ENCODE measurements at regions not wholly inside any gene's neighbourhood (a gene's known extent, or its start where the extent isn't known, plus 50 kb on each side); places are given as distances from the start of the nearest gene placed in this dataset.

DNA sequence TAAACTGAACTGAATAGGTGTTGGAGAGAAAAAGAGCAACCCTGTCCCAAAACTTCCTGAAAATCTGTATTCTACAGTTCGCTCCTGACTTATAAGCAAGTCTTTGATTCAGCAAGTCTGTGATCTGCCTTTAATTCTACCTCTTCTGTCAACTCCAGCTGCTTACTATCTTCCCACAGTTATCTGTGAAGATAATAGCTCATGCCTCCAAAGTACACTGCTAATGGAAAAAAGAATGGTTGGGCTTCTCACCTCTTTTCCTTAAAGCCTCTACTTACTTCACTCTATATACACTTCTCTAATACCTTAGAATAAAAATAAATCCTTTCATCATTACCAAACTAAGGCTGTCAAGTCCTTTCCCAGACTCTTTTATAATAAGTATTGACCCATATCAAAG is 391.5 kb upstream of the MIR17HG start:
- H3K4me3 ChIP-seq: no peak overlapping the region
- DNase-seq (ENCODE audit: extremely low spot score in 2 of 2): no peak
- no peak overlapping the region for H3K27ac ChIP-seq
- H3K9me3 ChIP-seq: no peaks in the 10 kb centered on the region
- H3K27me3 ChIP-seq: no peaks in the 10 kb centered on the region
- intact Hi-C loops (cut with DNase I): no loop called here
- no peaks in the 10 kb centered on the region for H3K4me1 ChIP-seq
- TF ChIP-seq, protein P1, sequence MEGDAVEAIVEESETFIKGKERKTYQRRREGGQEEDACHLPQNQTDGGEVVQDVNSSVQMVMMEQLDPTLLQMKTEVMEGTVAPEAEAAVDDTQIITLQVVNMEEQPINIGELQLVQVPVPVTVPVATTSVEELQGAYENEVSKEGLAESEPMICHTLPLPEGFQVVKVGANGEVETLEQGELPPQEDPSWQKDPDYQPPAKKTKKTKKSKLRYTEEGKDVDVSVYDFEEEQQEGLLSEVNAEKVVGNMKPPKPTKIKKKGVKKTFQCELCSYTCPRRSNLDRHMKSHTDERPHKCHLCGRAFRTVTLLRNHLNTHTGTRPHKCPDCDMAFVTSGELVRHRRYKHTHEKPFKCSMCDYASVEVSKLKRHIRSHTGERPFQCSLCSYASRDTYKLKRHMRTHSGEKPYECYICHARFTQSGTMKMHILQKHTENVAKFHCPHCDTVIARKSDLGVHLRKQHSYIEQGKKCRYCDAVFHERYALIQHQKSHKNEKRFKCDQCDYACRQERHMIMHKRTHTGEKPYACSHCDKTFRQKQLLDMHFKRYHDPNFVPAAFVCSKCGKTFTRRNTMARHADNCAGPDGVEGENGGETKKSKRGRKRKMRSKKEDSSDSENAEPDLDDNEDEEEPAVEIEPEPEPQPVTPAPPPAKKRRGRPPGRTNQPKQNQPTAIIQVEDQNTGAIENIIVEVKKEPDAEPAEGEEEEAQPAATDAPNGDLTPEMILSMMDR (IDR thresholded peaks at IDR 0.05): no peak
- no peak for TF ChIP-seq POLR2AphosphoS5 (IDR thresholded peaks at IDR 0.05; ENCODE audit: insufficient read depth in 1 of 2, low read depth in 1 of 2)
- no peak for TF ChIP-seq POLR2A (IDR thresholded peaks at IDR 0.05)
- no peaks in the 10 kb centered on the region for H3K36me3 ChIP-seq

DNA sequence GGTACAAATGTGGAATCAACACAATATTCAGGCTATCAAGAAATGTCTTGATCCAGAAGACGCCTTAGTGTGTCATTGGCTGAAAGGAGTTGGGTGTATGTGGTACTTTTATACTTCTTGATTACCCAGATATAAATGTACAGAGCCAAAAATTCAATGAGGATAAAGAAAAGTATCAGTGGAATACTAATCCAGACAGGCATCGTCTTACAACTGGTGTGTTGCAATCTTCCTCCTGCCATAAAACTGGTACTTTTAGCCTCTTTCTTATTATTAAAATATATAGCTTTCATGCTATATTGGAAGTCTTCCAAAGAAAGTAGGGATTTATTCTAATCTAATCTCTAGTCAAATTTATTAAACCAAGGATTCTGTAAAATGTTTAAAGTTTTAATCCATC is 388.6 kb upstream of the MIR17HG start:
- intact Hi-C loops (cut with DNase I): no loop called here
- Histone ChIP-seq H3K27ac (no peak overlapping the region), H3K4me1 (no peaks in the 10 kb centered on the region), H3K27me3 (no peaks in the 10 kb centered on the region), H3K9me3 (no peaks in the 10 kb centered on the region), H3K36me3 (no peaks in the 10 kb centered on the region), H3K4me3 (no peak overlapping the region)
- no peak for TF ChIP-seq POLR2A (IDR thresholded peaks at IDR 0.05)
- TF ChIP-seq, protein P1 (IDR thresholded peaks at IDR 0.05): no peak
- no peak for TF ChIP-seq POLR2AphosphoS5 (IDR thresholded peaks at IDR 0.05; ENCODE audit: insufficient read depth in 1 of 2, low read depth in 1 of 2)
- no peak for DNase-seq (ENCODE audit: extremely low spot score in 2 of 2)

DNA sequence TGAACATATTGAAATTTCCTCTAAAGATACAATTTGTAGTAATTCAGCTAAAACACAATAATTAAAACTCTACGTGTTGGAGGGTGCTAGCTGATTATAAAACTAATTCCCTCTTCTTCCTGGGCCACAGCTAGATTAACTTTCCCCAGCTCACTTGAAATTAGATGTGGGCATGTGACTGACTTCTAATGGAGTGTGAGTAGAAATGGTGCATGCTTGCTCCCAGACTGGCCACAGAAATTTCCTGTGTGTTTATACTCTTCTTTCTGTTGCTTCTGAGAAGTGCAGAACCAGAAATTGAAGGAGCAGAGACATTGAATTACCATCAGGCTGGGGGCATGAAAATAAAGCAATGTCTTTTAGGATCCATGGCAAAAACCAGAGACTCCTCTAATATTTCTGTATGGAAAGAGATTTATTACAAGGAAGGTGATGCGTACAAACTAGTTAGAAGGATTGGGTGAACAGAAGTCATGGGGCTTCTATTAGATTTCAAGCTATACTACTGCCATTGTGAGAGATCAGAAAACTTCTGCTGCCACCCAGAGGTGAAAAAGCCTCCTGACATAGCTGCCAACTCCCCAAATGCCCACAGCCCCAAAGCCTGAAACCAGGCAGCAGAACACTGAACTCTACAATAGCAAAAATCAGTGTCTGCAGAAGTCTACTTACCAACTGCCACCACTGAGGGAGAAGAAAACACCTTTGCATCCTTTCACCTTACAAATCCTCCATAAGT is 379.2 kb upstream of the MIR17HG start:
- TF ChIP-seq POLR2AphosphoS5 (IDR thresholded peaks at IDR 0.05; ENCODE audit: insufficient read depth in 1 of 2, low read depth in 1 of 2): no peak
- TF ChIP-seq, protein P1 (IDR thresholded peaks at IDR 0.05): no peak
- TF ChIP-seq POLR2A (IDR thresholded peaks at IDR 0.05): no peak
- no peaks in the 10 kb centered on the region for H3K4me1 ChIP-seq
- H3K36me3 ChIP-seq: no peaks in the 10 kb centered on the region
- H3K27me3 ChIP-seq: no peaks in the 10 kb centered on the region
- no peak for DNase-seq (ENCODE audit: extremely low spot score in 2 of 2)
- intact Hi-C loops (cut with DNase I): no loop called here
- H3K27ac ChIP-seq: no peak overlapping the region
- H3K4me3 ChIP-seq: no peak overlapping the region
- no peaks in the 10 kb centered on the region for H3K9me3 ChIP-seq

DNA sequence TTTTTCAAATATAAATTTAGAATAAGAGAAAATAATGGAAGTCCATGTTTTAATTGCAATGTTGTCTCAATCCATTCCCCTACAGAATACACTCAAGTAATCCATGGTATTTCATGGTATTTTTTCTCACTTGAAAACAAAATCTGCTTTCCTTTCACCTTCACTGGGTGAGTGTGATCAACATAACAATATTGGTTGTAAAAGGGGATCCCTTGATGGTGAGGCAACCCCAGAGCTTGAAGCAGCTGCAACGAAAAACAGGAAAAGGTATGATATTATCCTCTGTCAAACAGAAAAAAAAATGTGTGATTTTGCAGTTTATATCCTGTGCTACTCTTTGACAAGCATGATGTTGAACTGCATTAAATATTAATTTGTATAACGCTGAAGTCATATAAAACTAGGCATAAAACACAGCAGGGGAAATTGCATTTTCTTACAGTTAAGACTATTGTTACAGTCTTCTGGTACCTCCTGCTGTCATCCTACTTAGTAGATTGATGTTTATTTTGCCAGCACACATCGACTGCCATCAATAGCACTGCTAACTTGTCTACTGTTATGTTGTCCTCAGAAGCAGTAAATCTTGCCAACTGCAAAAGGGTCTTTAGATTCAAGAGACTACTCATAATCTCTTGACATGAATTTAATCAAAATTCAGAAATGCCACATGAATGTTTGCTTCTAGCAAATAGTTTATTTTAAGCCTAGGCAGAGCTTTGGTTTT is 373.1 kb upstream of the MIR17HG start:
- Histone ChIP-seq H3K27ac (no peak overlapping the region), H3K36me3 (no peaks in the 10 kb centered on the region), H3K4me3 (no peak overlapping the region), H3K27me3 (no peaks in the 10 kb centered on the region), H3K4me1 (no peaks in the 10 kb centered on the region), H3K9me3 (no peaks in the 10 kb centered on the region)
- intact Hi-C loops (cut with DNase I): no loop called here
- DNase-seq (ENCODE audit: extremely low spot score in 2 of 2): no peak
- no peak for TF ChIP-seq POLR2A (IDR thresholded peaks at IDR 0.05)
- no peak for TF ChIP-seq POLR2AphosphoS5 (IDR thresholded peaks at IDR 0.05; ENCODE audit: insufficient read depth in 1 of 2, low read depth in 1 of 2)
- TF ChIP-seq, protein P1 (IDR thresholded peaks at IDR 0.05): no peak

DNA sequence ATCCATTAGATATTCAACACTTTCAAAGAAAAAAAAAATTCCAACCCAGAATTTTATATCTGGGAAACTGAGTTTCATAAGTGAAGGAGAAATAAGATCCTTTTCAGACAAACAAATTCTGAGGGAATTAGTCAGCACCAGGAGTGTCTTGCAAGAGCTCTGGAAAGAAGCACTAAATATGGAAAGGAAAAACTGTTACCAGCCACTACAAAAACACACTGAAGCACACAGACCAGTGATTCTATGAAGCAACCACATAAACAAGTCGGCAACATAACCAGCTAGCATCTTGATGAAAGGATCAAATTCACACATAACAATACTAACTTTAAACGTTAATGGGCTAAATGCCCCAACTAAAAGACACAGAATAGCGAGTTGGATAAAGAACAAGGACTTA is 368.4 kb upstream of the MIR17HG start:
- no peak for DNase-seq (ENCODE audit: extremely low spot score in 2 of 2)
- TF ChIP-seq, protein P1 (IDR thresholded peaks at IDR 0.05): no peak
- TF ChIP-seq POLR2AphosphoS5 (IDR thresholded peaks at IDR 0.05; ENCODE audit: insufficient read depth in 1 of 2, low read depth in 1 of 2) (no peak), POLR2A (IDR thresholded peaks at IDR 0.05) (no peak)
- H3K4me3 ChIP-seq: no peak overlapping the region
- no peak overlapping the region for H3K27ac ChIP-seq
- no peaks in the 10 kb centered on the region for H3K27me3 ChIP-seq
- H3K4me1 ChIP-seq: no peaks in the 10 kb centered on the region
- intact Hi-C loops (cut with DNase I): no loop called here
- no peaks in the 10 kb centered on the region for H3K9me3 ChIP-seq
- no peaks in the 10 kb centered on the region for H3K36me3 ChIP-seq

Data from vagina (tissue), 2 donors.